Peyer's patch (tissue), 4 donors: ENCODE measurements at regions not wholly inside any gene's neighbourhood (a gene's known extent, or its start where the extent isn't known, plus 50 kb on each side); places are given as distances from the start of the nearest gene placed in this dataset.

Experiments
- DNase-seq, 3 donors: peaks; one replicate each; pipeline ENCODE4 v3.0.0-alpha.2; 2017 to 2019
- H3K27ac ChIP-seq, 4 donors: fragments of 200-600 bp; sonication (generic); one replicate each; pipeline ENCODE4 v1.5.1; 2016 to 2019
- H3K27me3 ChIP-seq, 2 donors: fragments of 200-600 bp; sonication (generic); one replicate each; pipeline ENCODE4 v1.5.1; 2019
- H3K36me3 ChIP-seq, 3 donors: fragments of 200-600 bp; sonication (generic); one replicate each; pipeline ENCODE4 v1.5.1; 2016 to 2019
- H3K4me1 ChIP-seq, 4 donors: fragments of 200-600 bp; sonication (generic); one replicate each; pipeline ENCODE4 v1.5.1; 2016 to 2019
- H3K4me3 ChIP-seq, 4 donors: fragments of 200-600 bp; sonication (generic); 1 replicate in 3 of 4; 2 replicates in 1 of 4; pipeline ENCODE4 v1.5.1; 2016 to 2019; ENCODE audit warnings: mild to moderate bottlenecking in 1 of 4
- H3K9me3 ChIP-seq, 4 donors: fragments of 200-600 bp; sonication (generic); one replicate each; pipeline ENCODE4 v1.5.1; 2016 to 2019; ENCODE audit warnings: mild to moderate bottlenecking in 1 of 4
- CTCF ChIP-seq, 6 experiments: fragments of 450-650 bp in 4 of 6; fragments of 200-600 bp in 2 of 6; sonication (generic) in 1 of 6; IDR thresholded peaks; one replicate each; pipeline ENCODE4 v1.5.1; 2017 to 2019; ENCODE audit warnings: antibody characterized with exemption in 6 of 6, mild to moderate bottlenecking in 3 of 6, moderate library complexity in 1 of 6
- POLR2A ChIP-seq, 2 donors: fragments of 450-650 bp; IDR thresholded peaks; one replicate each; pipeline ENCODE4 v1.5.1; 2017; ENCODE audit warnings: antibody characterized with exemption in 2 of 2, mild to moderate bottlenecking in 2 of 2, moderate library complexity in 2 of 2

- no peak for TF ChIP-seq CTCF (IDR thresholded peaks at IDR 0.05)
- TF ChIP-seq POLR2A (IDR thresholded peaks at IDR 0.05), result no peak
- no peaks in the 10 kb centered on the region for H3K27me3 ChIP-seq
- DNase-seq, result no peak
- no peaks in the 10 kb centered on the region for H3K9me3 ChIP-seq
- no peaks in the 10 kb centered on the region for H3K36me3 ChIP-seq
- no peaks in the 10 kb centered on the region for H3K4me1 ChIP-seq
- no peak overlapping the region for H3K4me3 ChIP-seq
- H3K27ac ChIP-seq, result no peak overlapping the region
These were observed 146.4 kb downstream of the EMP1 start for GRCh38 chr12:13342971-13343370.

- no peak for DNase-seq
- Histone ChIP-seq H3K36me3 (no peaks in the 10 kb centered on the region), H3K27me3 (no peaks in the 10 kb centered on the region), H3K9me3 (no peaks in the 10 kb centered on the region), H3K4me3 (no peak overlapping the region), H3K27ac (no peak overlapping the region), H3K4me1 (no peaks in the 10 kb centered on the region)
- TF ChIP-seq POLR2A (IDR thresholded peaks at IDR 0.05) (no peak), CTCF (IDR thresholded peaks at IDR 0.05) (no peak)
These were observed 143.6 kb downstream of the EMP1 start for GRCh38 chr12:13340149-13340548.

GRCh38 chr12:13339538-13339937, 143.0 kb downstream of the EMP1 start:
- no peaks in the 10 kb centered on the region for H3K9me3 ChIP-seq
- H3K27ac ChIP-seq, result no peak overlapping the region
- H3K36me3 ChIP-seq, result no peaks in the 10 kb centered on the region
- TF ChIP-seq CTCF (IDR thresholded peaks at IDR 0.05) (no peak), POLR2A (IDR thresholded peaks at IDR 0.05) (no peak)
- no peak overlapping the region for H3K4me3 ChIP-seq
- no peaks in the 10 kb centered on the region for H3K27me3 ChIP-seq
- H3K4me1 ChIP-seq, result no peaks in the 10 kb centered on the region
- no peak for DNase-seq

GRCh38 chr12:13339091-13339490, 142.6 kb downstream of the EMP1 start:
- H3K4me1 ChIP-seq, result no peaks in the 10 kb centered on the region
- no peak overlapping the region for H3K4me3 ChIP-seq
- H3K36me3 ChIP-seq, result no peaks in the 10 kb centered on the region
- H3K9me3 ChIP-seq, result no peaks in the 10 kb centered on the region
- no peaks in the 10 kb centered on the region for H3K27me3 ChIP-seq
- DNase-seq, result no peak
- no peak overlapping the region for H3K27ac ChIP-seq
- no peak for TF ChIP-seq CTCF (IDR thresholded peaks at IDR 0.05)
- TF ChIP-seq POLR2A (IDR thresholded peaks at IDR 0.05), result no peak

- no peak for DNase-seq
- no peak for TF ChIP-seq POLR2A (IDR thresholded peaks at IDR 0.05)
- no peak for TF ChIP-seq CTCF (IDR thresholded peaks at IDR 0.05)
- H3K9me3 ChIP-seq, result no peaks in the 10 kb centered on the region
These were observed 141.3 kb downstream of the EMP1 start for GRCh38 chr12:13337791-13338190.

GRCh38 chr12:13336216-13336615, 139.7 kb downstream of the EMP1 start:
- Histone ChIP-seq H3K4me3 (no peak overlapping the region), H3K27me3 (no peaks in the 10 kb centered on the region), H3K36me3 (no peaks in the 10 kb centered on the region), H3K27ac (no peak overlapping the region), H3K9me3 (no peaks in the 10 kb centered on the region), H3K4me1 (no peaks in the 10 kb centered on the region)
- TF ChIP-seq POLR2A (IDR thresholded peaks at IDR 0.05), result no peak
- no peak for TF ChIP-seq CTCF (IDR thresholded peaks at IDR 0.05)
- no peak for DNase-seq

More at GRCh38 chr12:13337791-13338190, 141.3 kb downstream of the EMP1 start:
- Histone ChIP-seq H3K27me3 (no peaks in the 10 kb centered on the region), H3K4me3 (no peak overlapping the region), H3K27ac (no peak overlapping the region), H3K36me3 (no peaks in the 10 kb centered on the region), H3K4me1 (no peaks in the 10 kb centered on the region)
